ENCODE measurements at regions not wholly inside any gene's neighbourhood (a gene's known extent, or its start where the extent isn't known, plus 50 kb on each side); places are given as distances from the start of the nearest gene placed in this dataset.

DNA sequence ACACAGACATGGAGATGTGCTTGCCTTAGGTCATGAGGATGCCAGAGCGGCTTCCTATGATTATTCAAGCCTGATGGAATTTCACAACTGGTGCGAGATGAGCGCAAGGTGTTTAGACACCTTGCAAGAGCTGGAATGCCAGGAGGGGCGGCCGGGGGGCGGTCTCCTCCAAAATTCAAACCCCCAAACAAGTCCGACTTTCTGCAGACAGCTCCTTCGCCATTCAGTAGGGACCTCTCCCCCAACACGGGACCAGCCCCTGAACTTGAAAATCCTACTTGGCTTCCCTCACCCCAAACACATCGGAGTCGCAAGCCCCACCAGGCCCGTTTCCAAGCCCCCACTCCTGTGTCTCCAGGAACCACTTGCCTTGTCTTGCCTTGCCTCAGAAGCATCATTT, 64.8 kb upstream of the ID2 start:
- peaks cover 0 to 5% (median 4%) of the 10 kb centered on the region in 3 donors for H3K27me3 ChIP-seq (ENCODE audit: control insufficient read depth in 3 of 3, insufficient read depth in 3 of 3, low read length in 3 of 3)
- no peak overlapping the region for H3K9ac ChIP-seq (ENCODE audit: low read depth in 1 of 3, low read length in 3 of 3)
- H3K27ac ChIP-seq (ENCODE audit: low read depth, low read length), result no peak overlapping the region

DNA sequence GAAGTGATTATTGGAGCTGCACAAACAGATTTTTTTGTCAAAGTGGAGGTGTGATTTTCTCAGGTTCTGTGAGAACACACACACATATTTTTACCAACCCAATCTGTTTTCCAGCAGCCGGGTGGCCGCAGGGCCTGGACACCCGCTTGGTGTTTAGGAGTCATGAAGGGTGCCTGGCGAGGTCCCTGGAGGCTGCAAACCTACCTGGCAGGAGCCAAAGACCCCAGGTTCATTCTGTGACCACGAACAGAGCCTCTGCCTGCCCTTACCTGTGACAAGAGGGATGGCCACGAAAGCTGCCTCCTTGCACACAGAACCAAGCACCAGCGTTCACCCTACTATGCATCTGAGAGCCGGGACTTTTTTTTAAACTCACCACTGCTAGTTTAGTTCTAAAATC, 64.3 kb upstream of the ID2 start:
- H3K36me3 ChIP-seq (ENCODE audit: control insufficient read depth in 3 of 3, insufficient read depth in 3 of 3, low read length in 3 of 3), result no peaks in the 10 kb centered on the region
- H3K4me1 ChIP-seq (ENCODE audit: control insufficient read depth in 3 of 3, insufficient read depth in 3 of 3, low read length in 3 of 3), result no peaks in the 10 kb centered on the region
- no peak overlapping the region for H3K9ac ChIP-seq (ENCODE audit: low read depth in 1 of 3, low read length in 3 of 3)
- no peak overlapping the region for H3K27ac ChIP-seq (ENCODE audit: low read depth, low read length)
- no peaks in the 10 kb centered on the region for H3K9me3 ChIP-seq (ENCODE audit: control insufficient read depth in 3 of 3, low read length in 3 of 3)
- peaks cover 0 to 5% (median 4%) of the 10 kb centered on the region in 3 donors for H3K27me3 ChIP-seq (ENCODE audit: control insufficient read depth in 3 of 3, insufficient read depth in 3 of 3, low read length in 3 of 3)
- H3K4me3 ChIP-seq (ENCODE audit: low read length in 3 of 3), result no peak overlapping the region

More for the DNA sequence above, 64.8 kb upstream of the ID2 start:
- Histone ChIP-seq H3K4me1 (ENCODE audit: control insufficient read depth in 3 of 3, insufficient read depth in 3 of 3, low read length in 3 of 3) (no peaks in the 10 kb centered on the region), H3K9me3 (ENCODE audit: control insufficient read depth in 3 of 3, low read length in 3 of 3) (no peaks in the 10 kb centered on the region), H3K36me3 (ENCODE audit: control insufficient read depth in 3 of 3, insufficient read depth in 3 of 3, low read length in 3 of 3) (no peaks in the 10 kb centered on the region), H3K4me3 (ENCODE audit: low read length in 3 of 3) (no peak overlapping the region)

DNA sequence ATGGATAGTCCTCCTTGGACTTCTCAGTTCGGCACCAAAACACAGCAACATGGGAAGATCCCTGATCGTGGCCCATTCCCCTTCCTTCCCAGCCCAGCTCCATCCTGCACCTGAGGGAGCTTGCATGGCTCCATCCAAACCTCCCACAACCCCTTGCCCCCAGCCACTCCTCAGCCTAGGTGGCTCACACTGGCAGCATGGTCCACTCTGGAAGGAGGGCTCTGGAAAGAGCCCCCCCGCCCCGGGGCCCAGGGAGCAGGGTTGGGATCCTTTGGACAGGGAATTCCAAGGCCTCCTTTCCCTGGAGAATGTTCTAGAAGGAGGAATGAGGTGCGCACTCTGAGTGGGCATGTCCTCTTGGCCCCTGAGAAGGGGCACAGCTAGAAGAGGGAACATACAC, 62.8 kb upstream of the ID2 start:
- no peaks in the 10 kb centered on the region for H3K4me1 ChIP-seq (ENCODE audit: control insufficient read depth in 3 of 3, insufficient read depth in 3 of 3, low read length in 3 of 3)
- H3K27me3 ChIP-seq (ENCODE audit: control insufficient read depth in 3 of 3, insufficient read depth in 3 of 3, low read length in 3 of 3), result peaks cover 0 to 4% (median 0%) of the 10 kb centered on the region in 3 donors
- no peak overlapping the region for H3K4me3 ChIP-seq (ENCODE audit: low read length in 3 of 3)
- H3K36me3 ChIP-seq (ENCODE audit: control insufficient read depth in 3 of 3, insufficient read depth in 3 of 3, low read length in 3 of 3), result no peaks in the 10 kb centered on the region
- no peak overlapping the region for H3K27ac ChIP-seq (ENCODE audit: low read depth, low read length)
- H3K9ac ChIP-seq (ENCODE audit: low read depth in 1 of 3, low read length in 3 of 3), result no peak overlapping the region
- no peaks in the 10 kb centered on the region for H3K9me3 ChIP-seq (ENCODE audit: control insufficient read depth in 3 of 3, low read length in 3 of 3)

DNA sequence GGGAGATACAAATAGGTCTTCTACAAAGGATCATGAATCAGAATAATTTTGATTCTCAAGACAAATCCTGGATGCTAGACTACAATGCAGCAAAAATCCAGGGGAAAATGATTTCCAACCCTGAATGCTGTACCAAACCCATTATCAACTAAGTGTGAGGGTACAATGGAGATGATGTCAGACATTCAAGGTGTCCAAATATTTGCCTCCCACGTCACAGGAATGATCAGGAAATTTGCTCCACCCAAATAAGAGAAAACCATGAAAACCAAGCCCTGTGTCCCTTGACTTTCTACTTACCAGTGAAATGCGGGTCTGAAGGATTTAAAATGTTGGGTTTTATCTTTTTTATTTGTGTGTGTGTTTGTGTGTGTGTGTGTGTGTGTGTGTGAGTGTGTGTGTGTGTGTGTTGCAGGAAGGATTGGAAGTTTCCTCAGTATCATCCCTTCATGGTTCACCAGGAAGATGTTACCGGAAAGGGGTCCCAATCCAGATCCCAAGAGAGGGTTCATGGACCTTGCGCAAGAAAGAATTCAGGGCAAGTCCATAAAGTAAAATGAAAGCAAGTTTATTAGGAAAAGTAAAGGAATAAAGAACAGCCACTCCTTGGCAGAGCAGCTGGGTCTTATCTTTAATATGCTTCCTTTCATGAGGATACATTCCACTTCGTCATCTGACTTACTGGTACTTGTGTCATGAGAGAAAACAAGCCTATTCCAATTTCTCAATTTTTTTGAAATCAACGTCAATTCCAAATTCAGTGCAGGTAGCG, 61.1 kb upstream of the ID2 start:
- Histone ChIP-seq H3K27ac (ENCODE audit: low read depth, low read length) (no peak overlapping the region), H3K9me3 (ENCODE audit: control insufficient read depth in 3 of 3, low read length in 3 of 3) (no peaks in the 10 kb centered on the region), H3K9ac (ENCODE audit: low read depth in 1 of 3, low read length in 3 of 3) (no peak overlapping the region), H3K27me3 (ENCODE audit: control insufficient read depth in 3 of 3, insufficient read depth in 3 of 3, low read length in 3 of 3) (no peaks in the 10 kb centered on the region), H3K4me1 (ENCODE audit: control insufficient read depth in 3 of 3, insufficient read depth in 3 of 3, low read length in 3 of 3) (no peaks in the 10 kb centered on the region), H3K4me3 (ENCODE audit: low read length in 3 of 3) (no peak overlapping the region), H3K36me3 (ENCODE audit: control insufficient read depth in 3 of 3, insufficient read depth in 3 of 3, low read length in 3 of 3) (no peaks in the 10 kb centered on the region)

DNA sequence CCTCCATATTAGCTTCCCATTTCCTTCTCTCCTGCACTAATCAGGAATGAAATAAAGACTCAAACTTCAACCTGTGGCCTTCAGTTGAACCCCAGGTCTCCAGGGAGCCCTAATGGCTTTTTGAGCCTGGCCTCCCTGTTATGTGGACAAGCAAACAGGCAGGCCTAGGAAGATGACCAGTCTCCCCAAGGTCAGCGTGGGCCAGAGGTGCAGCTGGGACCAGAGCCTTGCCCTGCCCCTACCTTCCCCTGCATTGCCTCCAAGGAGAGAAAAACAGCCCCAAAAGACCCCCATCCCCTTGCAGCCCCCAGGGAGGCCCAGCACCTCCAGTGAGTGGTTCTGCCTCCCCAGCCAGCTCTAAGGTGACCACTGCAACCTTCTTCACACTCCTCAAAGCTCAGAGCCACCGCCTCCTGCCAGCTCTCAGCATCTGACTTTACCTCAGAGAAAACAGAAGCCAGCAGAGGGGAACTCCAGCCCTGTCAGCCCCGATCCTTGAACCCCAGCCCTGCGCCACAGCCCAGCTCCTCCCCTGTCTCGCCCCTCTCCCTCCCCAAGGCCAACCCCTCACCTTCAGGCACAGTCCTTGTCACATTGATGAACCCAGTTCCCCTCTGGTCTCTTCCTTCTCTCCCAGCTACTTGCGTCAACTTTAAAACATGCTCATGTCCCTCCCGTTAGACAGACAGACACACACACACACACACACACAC, 59.5 kb upstream of the ID2 start:
- Histone ChIP-seq H3K4me3 (ENCODE audit: low read length in 3 of 3) (no peak overlapping the region), H3K4me1 (ENCODE audit: control insufficient read depth in 3 of 3, insufficient read depth in 3 of 3, low read length in 3 of 3) (no peaks in the 10 kb centered on the region), H3K9ac (ENCODE audit: low read depth in 1 of 3, low read length in 3 of 3) (no peak overlapping the region), H3K27me3 (ENCODE audit: control insufficient read depth in 3 of 3, insufficient read depth in 3 of 3, low read length in 3 of 3) (no peaks in the 10 kb centered on the region), H3K36me3 (ENCODE audit: control insufficient read depth in 3 of 3, insufficient read depth in 3 of 3, low read length in 3 of 3) (no peaks in the 10 kb centered on the region), H3K9me3 (ENCODE audit: control insufficient read depth in 3 of 3, low read length in 3 of 3) (no peaks in the 10 kb centered on the region), H3K27ac (ENCODE audit: low read depth, low read length) (no peak overlapping the region)

DNA sequence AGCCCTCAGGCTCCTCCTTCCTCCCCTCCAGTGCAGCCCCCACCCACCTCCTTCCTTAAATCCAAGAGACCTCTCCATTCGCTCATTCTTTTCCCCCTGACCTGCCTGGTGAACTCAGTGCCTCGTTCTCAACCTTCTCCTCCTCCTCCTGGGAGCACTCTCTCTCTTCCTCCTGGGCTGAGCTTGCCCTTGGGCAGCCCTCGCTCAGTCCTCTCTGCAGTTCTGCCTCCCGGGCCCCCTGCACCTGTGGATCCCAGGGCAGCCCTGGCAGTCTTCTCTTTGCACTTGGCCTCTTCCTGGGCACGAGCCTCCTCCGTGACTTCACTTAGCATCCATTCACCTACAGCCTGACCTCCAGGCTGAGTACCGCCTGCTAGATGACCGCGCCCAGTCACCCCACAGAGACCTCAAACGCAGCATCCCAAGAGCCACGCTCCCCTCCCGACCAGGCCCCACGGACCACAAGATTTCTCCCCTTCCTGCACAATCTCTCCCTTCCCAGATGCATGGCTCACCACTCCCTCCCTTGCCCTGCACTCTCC, 58.9 kb upstream of the ID2 start:
- no peak overlapping the region for H3K27ac ChIP-seq (ENCODE audit: low read depth, low read length)
- no peaks in the 10 kb centered on the region for H3K27me3 ChIP-seq (ENCODE audit: control insufficient read depth in 3 of 3, insufficient read depth in 3 of 3, low read length in 3 of 3)
- no peaks in the 10 kb centered on the region for H3K9me3 ChIP-seq (ENCODE audit: control insufficient read depth in 3 of 3, low read length in 3 of 3)
- no peaks in the 10 kb centered on the region for H3K4me1 ChIP-seq (ENCODE audit: control insufficient read depth in 3 of 3, insufficient read depth in 3 of 3, low read length in 3 of 3)
- H3K36me3 ChIP-seq (ENCODE audit: control insufficient read depth in 3 of 3, insufficient read depth in 3 of 3, low read length in 3 of 3), result no peaks in the 10 kb centered on the region
- H3K4me3 ChIP-seq (ENCODE audit: low read length in 3 of 3), result no peak overlapping the region
- no peak overlapping the region for H3K9ac ChIP-seq (ENCODE audit: low read depth in 1 of 3, low read length in 3 of 3)

DNA sequence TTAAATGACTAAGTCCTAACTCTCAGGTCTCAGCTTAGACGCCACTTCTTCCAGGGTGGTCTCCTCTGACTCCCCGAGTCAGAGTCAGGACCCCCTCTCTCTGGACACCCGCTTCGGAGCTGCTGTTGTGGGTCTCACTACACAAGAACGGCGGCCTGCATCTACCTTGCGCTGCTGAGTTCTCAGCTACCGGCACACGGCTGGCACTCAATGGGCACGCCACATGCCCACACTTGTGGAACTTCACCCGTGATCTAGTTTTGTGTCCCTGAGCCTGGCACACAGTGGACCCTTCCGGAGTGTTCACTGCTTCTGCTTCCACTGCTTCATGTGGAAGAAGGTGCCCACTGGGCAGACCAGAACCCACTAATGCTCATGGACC, 58.3 kb upstream of the ID2 start:
- H3K4me1 ChIP-seq (ENCODE audit: control insufficient read depth in 3 of 3, insufficient read depth in 3 of 3, low read length in 3 of 3), result no peaks in the 10 kb centered on the region
- H3K9me3 ChIP-seq (ENCODE audit: control insufficient read depth in 3 of 3, low read length in 3 of 3), result no peaks in the 10 kb centered on the region
- no peak overlapping the region for H3K4me3 ChIP-seq (ENCODE audit: low read length in 3 of 3)
- no peak overlapping the region for H3K9ac ChIP-seq (ENCODE audit: low read depth in 1 of 3, low read length in 3 of 3)
- no peaks in the 10 kb centered on the region for H3K36me3 ChIP-seq (ENCODE audit: control insufficient read depth in 3 of 3, insufficient read depth in 3 of 3, low read length in 3 of 3)
- H3K27ac ChIP-seq (ENCODE audit: low read depth, low read length), result no peak overlapping the region
- no peaks in the 10 kb centered on the region for H3K27me3 ChIP-seq (ENCODE audit: control insufficient read depth in 3 of 3, insufficient read depth in 3 of 3, low read length in 3 of 3)

DNA sequence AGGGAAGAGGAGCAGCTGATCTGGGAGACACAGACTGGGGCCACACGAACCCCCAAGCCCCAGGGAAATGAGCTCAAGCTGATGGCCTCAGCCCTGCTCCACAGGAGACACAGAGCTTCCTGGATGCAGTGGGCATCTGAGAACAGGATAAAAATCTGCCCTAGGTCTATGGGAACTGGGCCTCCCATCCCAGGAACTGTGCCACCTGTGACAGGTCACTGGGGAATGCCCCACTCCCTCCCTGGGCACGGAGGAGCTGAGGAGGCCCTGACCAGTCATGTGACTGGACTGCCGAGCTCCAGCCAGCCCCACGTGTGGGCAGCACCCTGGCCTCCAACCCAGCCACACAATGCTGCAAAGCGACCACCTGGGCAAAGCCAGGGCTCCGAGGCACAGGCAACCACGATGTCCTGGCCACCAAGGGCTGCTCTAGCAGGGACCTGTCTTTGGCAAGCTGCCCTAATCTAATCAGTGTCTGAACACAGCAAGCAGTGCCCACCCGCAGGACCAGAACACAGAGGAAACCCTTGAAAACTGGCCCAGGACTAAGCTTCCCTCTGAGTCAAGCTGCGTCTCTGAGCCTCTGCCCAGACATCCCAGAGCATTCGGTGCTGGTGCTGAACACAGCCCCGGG, 57.8 kb upstream of the ID2 start:
- H3K27me3 ChIP-seq (ENCODE audit: control insufficient read depth in 3 of 3, insufficient read depth in 3 of 3, low read length in 3 of 3), result no peaks in the 10 kb centered on the region
- H3K4me3 ChIP-seq (ENCODE audit: low read length in 3 of 3), result no peak overlapping the region
- H3K4me1 ChIP-seq (ENCODE audit: control insufficient read depth in 3 of 3, insufficient read depth in 3 of 3, low read length in 3 of 3), result no peaks in the 10 kb centered on the region
- no peak overlapping the region for H3K27ac ChIP-seq (ENCODE audit: low read depth, low read length)
- no peaks in the 10 kb centered on the region for H3K36me3 ChIP-seq (ENCODE audit: control insufficient read depth in 3 of 3, insufficient read depth in 3 of 3, low read length in 3 of 3)
- H3K9ac ChIP-seq (ENCODE audit: low read depth in 1 of 3, low read length in 3 of 3), result no peak overlapping the region
- H3K9me3 ChIP-seq (ENCODE audit: control insufficient read depth in 3 of 3, low read length in 3 of 3), result no peaks in the 10 kb centered on the region

DNA sequence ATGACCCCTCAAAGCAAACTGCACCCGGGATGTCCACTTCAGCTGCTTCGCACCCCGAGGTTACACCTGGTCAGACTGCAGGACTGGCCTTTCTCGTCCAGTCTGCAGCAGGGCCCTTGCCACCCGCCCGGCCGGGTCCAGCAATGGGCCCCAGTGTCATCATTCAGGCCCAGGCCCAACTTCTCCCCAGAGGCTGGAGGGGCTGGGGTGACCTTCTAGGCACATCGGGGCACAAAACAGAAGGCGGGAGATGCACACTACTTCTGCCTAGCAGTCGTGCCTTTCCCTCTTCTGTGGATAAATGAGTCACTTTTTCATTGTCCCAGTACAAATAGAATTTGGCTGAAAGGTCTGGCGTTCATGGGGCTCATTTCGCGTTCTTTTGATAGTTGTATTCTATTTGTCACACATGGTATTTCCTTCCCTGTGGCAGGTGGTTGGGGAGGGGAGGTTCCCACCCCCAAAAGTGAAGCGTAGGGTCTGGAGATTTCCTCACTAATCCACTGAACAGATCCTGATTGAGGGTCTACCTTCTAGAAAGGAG, 56.9 kb upstream of the ID2 start:
- Histone ChIP-seq H3K4me3 (ENCODE audit: low read length in 3 of 3) (no peak overlapping the region), H3K9me3 (ENCODE audit: control insufficient read depth in 3 of 3, low read length in 3 of 3) (no peaks in the 10 kb centered on the region), H3K4me1 (ENCODE audit: control insufficient read depth in 3 of 3, insufficient read depth in 3 of 3, low read length in 3 of 3) (no peaks in the 10 kb centered on the region), H3K27ac (ENCODE audit: low read depth, low read length) (no peak overlapping the region), H3K27me3 (ENCODE audit: control insufficient read depth in 3 of 3, insufficient read depth in 3 of 3, low read length in 3 of 3) (no peaks in the 10 kb centered on the region), H3K9ac (ENCODE audit: low read depth in 1 of 3, low read length in 3 of 3) (no peak overlapping the region), H3K36me3 (ENCODE audit: control insufficient read depth in 3 of 3, insufficient read depth in 3 of 3, low read length in 3 of 3) (no peaks in the 10 kb centered on the region)
